Hepatocyte (in vitro differentiated cells): ENCODE measurements at regions not wholly inside any gene's neighbourhood (a gene's known extent, or its start where the extent isn't known, plus 50 kb on each side); places are given as distances from the start of the nearest gene placed in this dataset.

ENCODE experiments used
- CTCF ChIP-seq: fragments of 200-600 bp; sonication (generic); IDR thresholded peaks from 2 replicates; pipeline ENCODE4 v1.5.1; 2016; ENCODE audit warnings: antibody characterized with exemption, mild to moderate bottlenecking; ENCODE audit not compliant: poor library complexity
- EZH2 ChIP-seq: fragments of 200-600 bp; sonication (generic); IDR thresholded peaks from 2 replicates; pipeline ENCODE4 v1.6.1; 2016; ENCODE audit warnings: antibody characterized with exemption, mild to moderate bottlenecking, borderline replicate concordance

- TF ChIP-seq CTCF, result no peak
- no peak for TF ChIP-seq EZH2
These were observed 143.4 kb downstream of the ELOVL4 start for GRCh38 chr6:79803917-79804316.
